Endothelial cell of umbilical vein (primary cell): ENCODE measurements at regions not wholly inside any gene's neighbourhood (a gene's known extent, or its start where the extent isn't known, plus 50 kb on each side); places are given as distances from the start of the nearest gene placed in this dataset.

Experiments
- JUN ChIP-seq: IDR thresholded peaks from 2 replicates; pipeline ENCODE4 v1.6.1; 2011; ENCODE audit warnings: borderline replicate concordance, low read depth; ENCODE audit not compliant: insufficient read length, insufficient read depth
- MYC ChIP-seq: IDR thresholded peaks from one replicate; pipeline ENCODE4 v1.6.1; 2011; ENCODE audit warnings: mild to moderate bottlenecking, low read depth, low read length
- POLR2A ChIP-seq: IDR thresholded peaks from 2 replicates; pipeline ENCODE4 v1.6.1; 2012; ENCODE audit warnings: low read depth, mild to moderate bottlenecking, control low read depth, low read length
- TF ChIP-seq, protein P1 (sequence below): IDR thresholded peaks from 2 replicates; pipeline ENCODE4 v1.6.1; 2011; ENCODE audit not compliant: insufficient read depth, insufficient read length
- TF ChIP-seq, protein P2 (sequence below), 2 donors: IDR thresholded peaks; 1 replicate in 1 of 2; 2 replicates in 1 of 2; pipeline ENCODE4 v1.5.1; 2011; ENCODE audit warnings: low read length in 2 of 2, mild to moderate bottlenecking in 2 of 2, moderate library complexity in 2 of 2, control low read depth in 1 of 2, inconsistent platforms in 1 of 2, low read depth in 1 of 2; ENCODE audit not compliant: insufficient read depth in 1 of 2; ENCODE audit errors: extremely low read depth in 1 of 2

DNA sequence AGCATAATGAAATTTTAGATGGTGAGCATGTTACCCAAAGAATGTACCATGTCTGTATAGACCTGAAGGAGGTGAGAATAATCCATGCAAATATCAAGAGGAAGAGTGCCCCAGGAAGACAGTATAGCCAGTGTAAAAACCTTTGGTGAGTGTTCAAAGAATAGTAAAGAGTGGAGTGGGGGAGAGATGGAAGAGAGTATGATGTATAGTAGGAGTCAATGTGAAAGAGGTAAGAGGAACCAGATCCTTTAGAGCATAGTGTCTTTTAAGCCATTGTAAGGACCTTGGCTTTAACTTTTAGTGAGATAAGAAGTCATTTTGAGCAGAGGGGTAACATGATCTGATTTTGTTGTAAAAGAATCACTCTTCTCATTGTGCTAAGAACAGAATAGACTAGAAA, 1052.3 kb upstream of the ZEB2 start:
- TF ChIP-seq, protein P1, sequence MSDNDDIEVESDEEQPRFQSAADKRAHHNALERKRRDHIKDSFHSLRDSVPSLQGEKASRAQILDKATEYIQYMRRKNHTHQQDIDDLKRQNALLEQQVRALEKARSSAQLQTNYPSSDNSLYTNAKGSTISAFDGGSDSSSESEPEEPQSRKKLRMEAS, result no peak
- no peak for TF ChIP-seq POLR2A
- TF ChIP-seq, protein P2, sequence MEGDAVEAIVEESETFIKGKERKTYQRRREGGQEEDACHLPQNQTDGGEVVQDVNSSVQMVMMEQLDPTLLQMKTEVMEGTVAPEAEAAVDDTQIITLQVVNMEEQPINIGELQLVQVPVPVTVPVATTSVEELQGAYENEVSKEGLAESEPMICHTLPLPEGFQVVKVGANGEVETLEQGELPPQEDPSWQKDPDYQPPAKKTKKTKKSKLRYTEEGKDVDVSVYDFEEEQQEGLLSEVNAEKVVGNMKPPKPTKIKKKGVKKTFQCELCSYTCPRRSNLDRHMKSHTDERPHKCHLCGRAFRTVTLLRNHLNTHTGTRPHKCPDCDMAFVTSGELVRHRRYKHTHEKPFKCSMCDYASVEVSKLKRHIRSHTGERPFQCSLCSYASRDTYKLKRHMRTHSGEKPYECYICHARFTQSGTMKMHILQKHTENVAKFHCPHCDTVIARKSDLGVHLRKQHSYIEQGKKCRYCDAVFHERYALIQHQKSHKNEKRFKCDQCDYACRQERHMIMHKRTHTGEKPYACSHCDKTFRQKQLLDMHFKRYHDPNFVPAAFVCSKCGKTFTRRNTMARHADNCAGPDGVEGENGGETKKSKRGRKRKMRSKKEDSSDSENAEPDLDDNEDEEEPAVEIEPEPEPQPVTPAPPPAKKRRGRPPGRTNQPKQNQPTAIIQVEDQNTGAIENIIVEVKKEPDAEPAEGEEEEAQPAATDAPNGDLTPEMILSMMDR (IDR thresholded peaks at IDR 0.05; ENCODE audit: extremely low read depth in 1 of 2, insufficient read depth in 1 of 2, low read depth in 1 of 2, low read length in 2 of 2), result no peak
- TF ChIP-seq MYC, result no peak
- TF ChIP-seq JUN, result no peak
